ENCODE measurements at regions not wholly inside any gene's neighbourhood (a gene's known extent, or its start where the extent isn't known, plus 50 kb on each side); places are given as distances from the start of the nearest gene placed in this dataset.

GRCh38 chr14:104427131-104427851 is 152.3 kb upstream of the C14orf180 start:
- TF ChIP-seq POLR2A (IDR thresholded peaks at IDR 0.05): no peak
- no peak for TF ChIP-seq CTCF (IDR thresholded peaks at IDR 0.05 in 4 of 5, conservative IDR thresholded peaks at IDR 0.05 in 1 of 5)
